ENCODE measurements at regions not wholly inside any gene's neighbourhood (a gene's known extent, or its start where the extent isn't known, plus 50 kb on each side); places are given as distances from the start of the nearest gene placed in this dataset.
A peak's percentile ranks its signal among the peaks of the same experiment; 100 is the strongest.

DNA sequence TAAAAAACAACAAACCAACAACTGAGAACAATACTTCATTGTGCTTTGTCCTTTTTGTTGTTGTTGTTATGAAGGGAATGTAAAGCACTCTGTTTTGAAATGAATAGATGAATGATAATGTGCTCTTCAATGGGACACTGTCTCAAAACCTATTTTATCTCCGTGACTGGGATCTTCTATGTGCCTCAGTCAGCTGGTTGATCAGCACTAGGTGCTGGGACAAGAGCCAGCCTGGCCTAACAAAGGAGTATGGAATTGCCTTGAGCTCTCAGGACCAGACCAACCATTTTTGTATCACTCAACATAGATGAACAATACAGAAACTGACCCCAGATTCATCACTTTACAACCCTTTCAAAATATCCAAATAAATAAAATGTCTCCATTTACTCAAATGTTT lies 440.2 kb downstream of the KCNJ2 start:
- no peak overlapping the region for H3K4me3 ChIP-seq (ENCODE audit: low read depth, low read length)
- no peak for DNase-seq (ENCODE audit: low read depth)
- TF ChIP-seq, protein P1, sequence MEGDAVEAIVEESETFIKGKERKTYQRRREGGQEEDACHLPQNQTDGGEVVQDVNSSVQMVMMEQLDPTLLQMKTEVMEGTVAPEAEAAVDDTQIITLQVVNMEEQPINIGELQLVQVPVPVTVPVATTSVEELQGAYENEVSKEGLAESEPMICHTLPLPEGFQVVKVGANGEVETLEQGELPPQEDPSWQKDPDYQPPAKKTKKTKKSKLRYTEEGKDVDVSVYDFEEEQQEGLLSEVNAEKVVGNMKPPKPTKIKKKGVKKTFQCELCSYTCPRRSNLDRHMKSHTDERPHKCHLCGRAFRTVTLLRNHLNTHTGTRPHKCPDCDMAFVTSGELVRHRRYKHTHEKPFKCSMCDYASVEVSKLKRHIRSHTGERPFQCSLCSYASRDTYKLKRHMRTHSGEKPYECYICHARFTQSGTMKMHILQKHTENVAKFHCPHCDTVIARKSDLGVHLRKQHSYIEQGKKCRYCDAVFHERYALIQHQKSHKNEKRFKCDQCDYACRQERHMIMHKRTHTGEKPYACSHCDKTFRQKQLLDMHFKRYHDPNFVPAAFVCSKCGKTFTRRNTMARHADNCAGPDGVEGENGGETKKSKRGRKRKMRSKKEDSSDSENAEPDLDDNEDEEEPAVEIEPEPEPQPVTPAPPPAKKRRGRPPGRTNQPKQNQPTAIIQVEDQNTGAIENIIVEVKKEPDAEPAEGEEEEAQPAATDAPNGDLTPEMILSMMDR (conservative IDR thresholded peaks at IDR 0.05; ENCODE audit: low read depth, low read length), result no peak

DNA sequence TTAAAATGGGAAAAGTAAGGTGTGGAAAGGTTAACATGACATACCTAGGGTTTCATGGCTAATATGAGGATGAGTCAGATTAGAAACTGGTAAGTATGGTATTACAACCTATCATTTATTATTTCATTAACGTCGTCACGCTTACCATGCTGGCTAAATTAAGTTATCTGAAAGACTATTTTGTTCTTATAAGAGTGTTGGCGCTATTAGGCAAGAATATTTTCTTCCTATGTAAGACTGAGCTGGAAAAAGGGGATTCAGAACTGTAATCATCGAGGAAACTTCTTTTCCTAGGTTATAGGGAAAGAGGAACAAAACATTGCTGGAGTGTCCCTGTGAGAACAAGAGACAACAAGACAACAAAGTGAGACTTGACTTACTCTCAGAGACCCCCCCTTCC lies 440.8 kb downstream of the KCNJ2 start:
- H3K4me3 ChIP-seq (ENCODE audit: low read depth, low read length), result no peak overlapping the region
- DNase-seq (ENCODE audit: low read depth), result no peak
- TF ChIP-seq, protein P1 (conservative IDR thresholded peaks at IDR 0.05; ENCODE audit: low read depth, low read length), result no peak

DNA sequence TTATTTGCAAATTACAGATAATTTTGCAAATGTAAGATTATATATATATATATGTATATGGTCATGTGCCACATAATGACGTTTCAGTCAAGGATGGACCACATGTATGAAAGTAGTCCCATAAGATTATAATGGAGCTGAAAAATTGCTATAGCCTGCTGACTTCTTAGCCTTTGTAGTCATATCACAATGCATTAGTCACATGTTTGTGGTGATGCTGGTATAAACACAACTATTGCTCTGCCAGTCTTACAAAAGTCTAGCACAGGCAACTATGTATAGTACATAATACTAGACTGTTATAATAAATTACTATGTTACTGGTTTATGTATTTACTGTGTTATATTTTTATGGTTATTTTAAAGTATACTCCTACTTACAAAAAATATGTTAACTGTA lies 444.3 kb downstream of the KCNJ2 start:
- no peak overlapping the region for H3K4me3 ChIP-seq (ENCODE audit: low read depth, low read length)
- DNase-seq (ENCODE audit: low read depth), result peak; percentile 9
- TF ChIP-seq, protein P1 (conservative IDR thresholded peaks at IDR 0.05; ENCODE audit: low read depth, low read length), result no peak

DNA sequence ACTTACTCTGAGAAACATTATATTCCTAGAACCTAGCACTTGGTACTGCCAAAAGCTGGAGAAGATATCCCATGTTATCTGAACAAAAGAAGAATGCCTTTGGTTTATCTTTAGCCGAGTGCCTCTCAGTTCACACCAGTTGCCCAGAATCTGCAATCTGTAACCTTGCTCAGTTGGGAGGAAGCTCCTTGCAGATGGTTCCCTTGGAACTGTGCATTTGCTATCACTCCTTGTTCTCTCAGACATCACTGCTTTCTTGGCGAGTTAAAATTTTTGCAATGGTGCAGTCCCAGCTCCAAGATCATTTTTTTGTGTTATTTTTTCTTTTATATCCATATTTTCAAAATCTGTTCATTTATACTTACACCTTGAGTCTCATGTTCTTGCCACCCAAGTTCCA lies 446.5 kb downstream of the KCNJ2 start:
- TF ChIP-seq, protein P1 (conservative IDR thresholded peaks at IDR 0.05; ENCODE audit: low read depth, low read length), result no peak
- no peak overlapping the region for H3K4me3 ChIP-seq (ENCODE audit: low read depth, low read length)
- no peak for DNase-seq (ENCODE audit: low read depth)

DNA sequence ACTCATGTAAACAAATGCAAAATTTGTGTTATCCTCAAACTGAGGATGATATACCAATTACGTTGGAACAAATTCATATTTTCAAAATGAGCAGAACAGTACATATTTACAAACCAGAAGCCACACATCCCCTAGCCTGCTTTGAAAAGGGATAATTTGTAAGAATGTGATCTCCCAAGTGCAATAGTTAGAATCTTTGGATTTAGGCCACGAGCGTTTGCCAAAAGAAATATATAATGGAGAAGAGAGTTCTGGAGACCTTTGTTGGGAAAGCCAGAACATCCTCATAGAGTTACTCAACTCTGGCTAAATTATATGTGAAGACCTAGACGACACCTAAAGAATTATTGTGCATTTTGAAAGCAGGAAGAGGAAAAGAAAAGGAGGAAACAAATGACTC lies 449.3 kb downstream of the KCNJ2 start:
- H3K4me3 ChIP-seq (ENCODE audit: low read depth, low read length), result no peak overlapping the region
- TF ChIP-seq, protein P1 (conservative IDR thresholded peaks at IDR 0.05; ENCODE audit: low read depth, low read length), result no peak
- peak; percentile 30 for DNase-seq (ENCODE audit: low read depth)

DNA sequence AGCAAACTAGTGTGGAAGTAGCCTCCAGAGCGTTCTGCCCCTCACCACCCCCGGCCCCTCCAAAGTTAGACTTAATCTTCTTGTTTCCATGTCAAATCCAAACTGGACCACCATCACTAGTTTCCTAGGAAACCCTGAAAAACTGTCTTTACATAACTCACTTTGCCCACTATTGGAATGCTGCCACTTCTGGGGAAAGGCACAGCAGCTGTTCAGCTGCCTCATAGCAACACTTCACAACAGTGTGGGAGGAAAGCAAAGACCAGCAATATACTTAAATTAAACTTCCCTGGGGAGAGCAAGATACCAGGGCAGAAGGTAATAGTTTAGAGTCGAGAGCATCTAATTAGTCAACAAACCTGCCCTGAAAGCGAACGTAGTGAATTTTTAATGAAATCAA lies 452.2 kb downstream of the KCNJ2 start:
- peak; percentile 49 for DNase-seq (ENCODE audit: low read depth)
- TF ChIP-seq, protein P1 (conservative IDR thresholded peaks at IDR 0.05; ENCODE audit: low read depth, low read length), result no peak
- no peak overlapping the region for H3K4me3 ChIP-seq (ENCODE audit: low read depth, low read length)

DNA sequence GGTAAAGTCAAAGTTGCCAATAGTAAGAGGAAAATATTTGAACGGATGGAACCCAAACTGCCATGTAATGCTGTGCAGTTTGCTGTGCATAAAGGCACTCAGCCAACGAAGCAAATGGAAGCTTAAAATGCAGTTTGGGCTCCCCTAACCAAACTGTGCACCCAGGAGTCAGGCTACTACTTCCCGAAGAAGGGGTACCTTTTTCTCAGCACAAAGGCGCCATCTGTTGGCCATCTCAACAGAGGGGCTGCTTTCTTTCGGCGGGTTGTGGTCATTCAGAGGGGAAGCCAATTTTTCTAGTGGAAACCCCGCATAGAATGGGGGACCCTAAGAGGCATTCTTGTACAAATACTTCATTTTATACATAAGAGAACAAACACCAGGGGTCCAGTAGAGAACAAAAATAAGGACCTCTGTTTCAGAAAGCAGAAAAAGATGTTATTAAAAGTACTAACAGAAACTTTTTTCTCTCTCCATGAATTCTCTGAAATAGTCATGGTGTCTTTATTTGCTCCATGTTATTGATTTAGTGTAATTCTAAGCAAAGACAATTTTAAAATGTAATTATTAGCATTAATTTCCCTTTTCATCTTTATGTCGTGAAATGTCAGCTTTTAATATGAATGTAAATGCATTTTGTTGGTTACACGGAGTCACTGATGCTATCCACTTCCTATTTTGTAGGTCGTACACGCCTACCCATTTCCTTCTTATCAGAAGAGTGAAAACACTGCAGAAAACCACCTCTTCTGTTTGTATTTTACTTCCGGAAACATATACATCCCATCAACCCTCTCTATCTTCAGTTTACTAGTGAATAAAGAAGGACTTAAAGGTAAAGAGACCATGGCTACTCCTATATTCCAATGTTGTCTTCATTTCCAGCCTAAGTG lies 453.3 kb downstream of the KCNJ2 start:
- no peak overlapping the region for H3K4me3 ChIP-seq (ENCODE audit: low read depth, low read length)
- TF ChIP-seq, protein P1 (conservative IDR thresholded peaks at IDR 0.05; ENCODE audit: low read depth, low read length), result peak; percentile 94
- peak; percentile 71 for DNase-seq (ENCODE audit: low read depth)
